WTC11 (cell line): ENCODE measurements at regions not wholly inside any gene's neighbourhood (a gene's known extent, or its start where the extent isn't known, plus 50 kb on each side); places are given as distances from the start of the nearest gene placed in this dataset.
"Not testable (repeated sequence)": the region's sequence is repeated elsewhere in the genome, so short reads cannot be mapped to it uniquely, and the experiment has no call there.

Source experiments
- ATAC-seq: fragments of 200-7000 bp; cut with Tn5 transposase; 2 replicates; pipeline ENCODE4 v1.10.0; 2021; ENCODE audit warnings: mild to moderate bottlenecking, moderate library complexity
- CTCF ChIA-PET: fragments of 300-600 bp; sonication (Branson Sonifier 250); formaldehyde crosslinking; loops from one replicate; lab custom pipeline; 2021; ENCODE audit warnings: antibody characterized with exemption; lab: Charles Lee
- POLR2A ChIA-PET: fragments of 350-600 bp; sonication (Branson Sonifier 250); formaldehyde crosslinking; loops from one replicate; lab custom pipeline; 2021; ENCODE audit warnings: antibody characterized with exemption; lab: Charles Lee
- DNase-seq: peaks from one replicate; pipeline ENCODE4 v3.0.0; 2021; ENCODE audit warnings: low spot score
- H3K27ac Mint-ChIP-seq: 2 replicates; pipeline ENCODE4 v1.8.0; 2021; ENCODE audit warnings: mixed read lengths
- H3K27me3 Mint-ChIP-seq: 2 replicates; pipeline ENCODE4 v1.8.0; 2021; ENCODE audit warnings: low read depth, mild to moderate bottlenecking, moderate library complexity, mixed read lengths
- H3K36me3 Mint-ChIP-seq: 2 replicates; pipeline ENCODE4 v1.8.0; 2021; ENCODE audit warnings: mixed read lengths
- H3K4me1 Mint-ChIP-seq: 2 replicates; pipeline ENCODE4 v1.8.0; 2022; ENCODE audit warnings: mixed read lengths
- H3K4me3 Mint-ChIP-seq: 2 replicates; pipeline ENCODE4 v1.8.0; 2021; ENCODE audit warnings: mild to moderate bottlenecking, moderate library complexity, mixed read lengths
- H3K9me3 Mint-ChIP-seq: 2 replicates; pipeline ENCODE4 v1.8.0; 2021; ENCODE audit warnings: mixed read lengths
- CREM ChIP-seq: sonication (generic); formaldehyde crosslinking; IDR thresholded peaks from 2 replicates; pipeline ENCODE4 v1.8.1; 2022; ENCODE audit warnings: mild to moderate bottlenecking, missing genetic modification reagents, moderate library complexity
- CTCF ChIP-seq: fragments of 200-600 bp; IDR thresholded peaks from 2 replicates; pipeline ENCODE4 v1.8.0; 2022; ENCODE audit warnings: antibody characterized with exemption
- ELF4 ChIP-seq: sonication (generic); formaldehyde crosslinking; IDR thresholded peaks from 2 replicates; pipeline ENCODE4 v1.8.1; 2022; ENCODE audit warnings: low read depth, mild to moderate bottlenecking, moderate library complexity, missing genetic modification reagents
- ESRRA ChIP-seq: sonication (generic); formaldehyde crosslinking; IDR thresholded peaks from 2 replicates; pipeline ENCODE4 v1.8.1; 2022; ENCODE audit warnings: mild to moderate bottlenecking, missing genetic modification reagents, borderline replicate concordance
- RELA ChIP-seq: sonication (generic); formaldehyde crosslinking; IDR thresholded peaks from 2 replicates; pipeline ENCODE4 v1.8.1; 2022; ENCODE audit warnings: missing genetic modification reagents, mild to moderate bottlenecking, borderline replicate concordance
- SP1 ChIP-seq: sonication (generic); formaldehyde crosslinking; conservative IDR thresholded peaks from 2 replicates; pipeline ENCODE4 v1.8.1; 2022; ENCODE audit warnings: missing genetic modification reagents
- TF ChIP-seq, protein P1 (sequence below): sonication (generic); formaldehyde crosslinking; IDR thresholded peaks from 2 replicates; pipeline ENCODE4 v1.8.0; 2022; ENCODE audit warnings: missing genetic modification reagents
- TF ChIP-seq, protein P2 (sequence below): sonication (generic); formaldehyde crosslinking; IDR thresholded peaks from 2 replicates; pipeline ENCODE4 v1.8.1; 2023; ENCODE audit warnings: mild to moderate bottlenecking, missing genetic modification reagents, borderline replicate concordance
- TF ChIP-seq, protein P3 (sequence below): sonication (generic); formaldehyde crosslinking; IDR thresholded peaks from 2 replicates; pipeline ENCODE4 v1.8.1; 2023; ENCODE audit warnings: mild to moderate bottlenecking, missing genetic modification reagents, moderate library complexity
- TF ChIP-seq, protein P4 (sequence below): sonication (generic); formaldehyde crosslinking; IDR thresholded peaks from 2 replicates; pipeline ENCODE4 v1.8.1; 2023; ENCODE audit warnings: mild to moderate bottlenecking, missing genetic modification reagents, moderate library complexity
- TF ChIP-seq, protein P5 (sequence below): sonication (generic); formaldehyde crosslinking; IDR thresholded peaks from 2 replicates; pipeline ENCODE4 v1.8.0; 2023; ENCODE audit warnings: missing genetic modification reagents, mild to moderate bottlenecking, borderline replicate concordance

DNA sequence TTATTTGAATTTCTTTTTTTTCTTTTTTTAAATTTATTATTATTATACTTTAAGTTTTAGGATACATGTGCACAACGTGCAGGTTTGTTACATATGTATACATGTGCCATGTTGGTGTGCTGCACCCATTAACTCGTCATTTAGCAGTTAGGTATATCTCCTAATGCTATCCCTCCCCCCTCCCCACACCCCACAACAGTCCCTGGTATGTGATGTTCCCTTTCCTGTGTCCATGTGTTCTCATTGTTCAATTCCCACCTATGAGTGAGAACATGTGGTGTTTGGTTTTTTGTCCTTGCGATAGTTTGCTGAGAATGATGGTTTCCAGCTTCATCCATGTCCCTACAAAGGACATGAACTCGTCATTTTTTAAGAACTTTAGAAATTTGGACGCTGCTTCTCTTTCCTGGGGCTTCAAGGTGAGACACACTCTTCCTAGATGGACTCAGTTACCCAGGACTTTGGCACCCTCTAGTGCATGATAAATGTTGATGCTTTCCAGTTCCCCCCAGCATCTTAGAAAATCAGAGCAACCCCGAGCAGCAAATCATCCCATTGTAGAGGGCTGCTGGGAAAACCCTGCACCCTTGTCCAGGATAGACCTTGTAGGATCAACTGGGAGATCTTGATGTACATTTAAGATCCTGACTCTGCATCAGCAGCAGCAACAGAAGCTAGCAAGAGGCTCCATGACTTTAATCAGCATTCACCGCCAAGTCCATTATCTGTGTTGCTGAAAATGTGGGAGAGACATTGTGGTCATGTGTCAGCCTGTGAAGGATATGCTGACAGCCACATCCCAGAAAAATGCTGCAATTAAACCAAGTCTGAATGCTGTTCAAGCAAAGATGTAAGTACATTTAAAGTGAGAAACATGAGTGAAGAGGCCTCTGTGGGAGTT lies 266.9 kb upstream of the FAM78B start:
- ATAC-seq (peak; percentile 95), DNase-seq (peak; percentile 15)
- H3K9me3 Mint-ChIP-seq, POLR2A ChIA-PET, H3K36me3 Mint-ChIP-seq, H3K4me1 Mint-ChIP-seq, H3K27ac Mint-ChIP-seq, H3K27me3 Mint-ChIP-seq: not testable (repeated sequence)
- CTCF ChIA-PET, result interaction anchor here (0.9 to 1.4 kb wide), 4 partner anchors 45 to 509 kb away, joined by 3 to 5 read pairs (median 4); no protein-coding TSS in a partner anchor
- peak; percentile 42; the same call in 1 of the 2 replicates for TF ChIP-seq CTCF
- peak overlapping the region; percentile 62 for H3K4me3 Mint-ChIP-seq

- TF ChIP-seq, protein P1, sequence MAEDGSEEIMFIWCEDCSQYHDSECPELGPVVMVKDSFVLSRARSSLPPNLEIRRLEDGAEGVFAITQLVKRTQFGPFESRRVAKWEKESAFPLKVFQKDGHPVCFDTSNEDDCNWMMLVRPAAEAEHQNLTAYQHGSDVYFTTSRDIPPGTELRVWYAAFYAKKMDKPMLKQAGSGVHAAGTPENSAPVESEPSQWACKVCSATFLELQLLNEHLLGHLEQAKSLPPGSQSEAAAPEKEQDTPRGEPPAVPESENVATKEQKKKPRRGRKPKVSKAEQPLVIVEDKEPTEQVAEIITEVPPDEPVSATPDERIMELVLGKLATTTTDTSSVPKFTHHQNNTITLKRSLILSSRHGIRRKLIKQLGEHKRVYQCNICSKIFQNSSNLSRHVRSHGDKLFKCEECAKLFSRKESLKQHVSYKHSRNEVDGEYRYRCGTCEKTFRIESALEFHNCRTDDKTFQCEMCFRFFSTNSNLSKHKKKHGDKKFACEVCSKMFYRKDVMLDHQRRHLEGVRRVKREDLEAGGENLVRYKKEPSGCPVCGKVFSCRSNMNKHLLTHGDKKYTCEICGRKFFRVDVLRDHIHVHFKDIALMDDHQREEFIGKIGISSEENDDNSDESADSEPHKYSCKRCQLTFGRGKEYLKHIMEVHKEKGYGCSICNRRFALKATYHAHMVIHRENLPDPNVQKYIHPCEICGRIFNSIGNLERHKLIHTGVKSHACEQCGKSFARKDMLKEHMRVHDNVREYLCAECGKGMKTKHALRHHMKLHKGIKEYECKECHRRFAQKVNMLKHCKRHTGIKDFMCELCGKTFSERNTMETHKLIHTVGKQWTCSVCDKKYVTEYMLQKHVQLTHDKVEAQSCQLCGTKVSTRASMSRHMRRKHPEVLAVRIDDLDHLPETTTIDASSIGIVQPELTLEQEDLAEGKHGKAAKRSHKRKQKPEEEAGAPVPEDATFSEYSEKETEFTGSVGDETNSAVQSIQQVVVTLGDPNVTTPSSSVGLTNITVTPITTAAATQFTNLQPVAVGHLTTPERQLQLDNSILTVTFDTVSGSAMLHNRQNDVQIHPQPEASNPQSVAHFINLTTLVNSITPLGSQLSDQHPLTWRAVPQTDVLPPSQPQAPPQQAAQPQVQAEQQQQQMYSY, result no peak
- TF ChIP-seq, protein P2, sequence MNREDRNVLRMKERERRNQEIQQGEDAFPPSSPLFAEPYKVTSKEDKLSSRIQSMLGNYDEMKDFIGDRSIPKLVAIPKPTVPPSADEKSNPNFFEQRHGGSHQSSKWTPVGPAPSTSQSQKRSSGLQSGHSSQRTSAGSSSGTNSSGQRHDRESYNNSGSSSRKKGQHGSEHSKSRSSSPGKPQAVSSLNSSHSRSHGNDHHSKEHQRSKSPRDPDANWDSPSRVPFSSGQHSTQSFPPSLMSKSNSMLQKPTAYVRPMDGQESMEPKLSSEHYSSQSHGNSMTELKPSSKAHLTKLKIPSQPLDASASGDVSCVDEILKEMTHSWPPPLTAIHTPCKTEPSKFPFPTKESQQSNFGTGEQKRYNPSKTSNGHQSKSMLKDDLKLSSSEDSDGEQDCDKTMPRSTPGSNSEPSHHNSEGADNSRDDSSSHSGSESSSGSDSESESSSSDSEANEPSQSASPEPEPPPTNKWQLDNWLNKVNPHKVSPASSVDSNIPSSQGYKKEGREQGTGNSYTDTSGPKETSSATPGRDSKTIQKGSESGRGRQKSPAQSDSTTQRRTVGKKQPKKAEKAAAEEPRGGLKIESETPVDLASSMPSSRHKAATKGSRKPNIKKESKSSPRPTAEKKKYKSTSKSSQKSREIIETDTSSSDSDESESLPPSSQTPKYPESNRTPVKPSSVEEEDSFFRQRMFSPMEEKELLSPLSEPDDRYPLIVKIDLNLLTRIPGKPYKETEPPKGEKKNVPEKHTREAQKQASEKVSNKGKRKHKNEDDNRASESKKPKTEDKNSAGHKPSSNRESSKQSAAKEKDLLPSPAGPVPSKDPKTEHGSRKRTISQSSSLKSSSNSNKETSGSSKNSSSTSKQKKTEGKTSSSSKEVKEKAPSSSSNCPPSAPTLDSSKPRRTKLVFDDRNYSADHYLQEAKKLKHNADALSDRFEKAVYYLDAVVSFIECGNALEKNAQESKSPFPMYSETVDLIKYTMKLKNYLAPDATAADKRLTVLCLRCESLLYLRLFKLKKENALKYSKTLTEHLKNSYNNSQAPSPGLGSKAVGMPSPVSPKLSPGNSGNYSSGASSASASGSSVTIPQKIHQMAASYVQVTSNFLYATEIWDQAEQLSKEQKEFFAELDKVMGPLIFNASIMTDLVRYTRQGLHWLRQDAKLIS (CRISPR knock-in tag), result no peak
- TF ChIP-seq ELF4 (no peak), RELA (CRISPR knock-in tag) (no peak), CREM (CRISPR knock-in tag) (no peak), ESRRA (CRISPR knock-in tag) (no peak), SP1 (CRISPR knock-in tag) (no peak)
- TF ChIP-seq, protein P3, sequence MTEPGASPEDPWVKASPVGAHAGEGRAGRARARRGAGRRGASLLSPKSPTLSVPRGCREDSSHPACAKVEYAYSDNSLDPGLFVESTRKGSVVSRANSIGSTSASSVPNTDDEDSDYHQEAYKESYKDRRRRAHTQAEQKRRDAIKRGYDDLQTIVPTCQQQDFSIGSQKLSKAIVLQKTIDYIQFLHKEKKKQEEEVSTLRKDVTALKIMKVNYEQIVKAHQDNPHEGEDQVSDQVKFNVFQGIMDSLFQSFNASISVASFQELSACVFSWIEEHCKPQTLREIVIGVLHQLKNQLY (CRISPR knock-in tag), result no peak
- TF ChIP-seq, protein P4, sequence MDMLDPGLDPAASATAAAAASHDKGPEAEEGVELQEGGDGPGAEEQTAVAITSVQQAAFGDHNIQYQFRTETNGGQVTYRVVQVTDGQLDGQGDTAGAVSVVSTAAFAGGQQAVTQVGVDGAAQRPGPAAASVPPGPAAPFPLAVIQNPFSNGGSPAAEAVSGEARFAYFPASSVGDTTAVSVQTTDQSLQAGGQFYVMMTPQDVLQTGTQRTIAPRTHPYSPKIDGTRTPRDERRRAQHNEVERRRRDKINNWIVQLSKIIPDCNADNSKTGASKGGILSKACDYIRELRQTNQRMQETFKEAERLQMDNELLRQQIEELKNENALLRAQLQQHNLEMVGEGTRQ, result no peak
- TF ChIP-seq, protein P5, sequence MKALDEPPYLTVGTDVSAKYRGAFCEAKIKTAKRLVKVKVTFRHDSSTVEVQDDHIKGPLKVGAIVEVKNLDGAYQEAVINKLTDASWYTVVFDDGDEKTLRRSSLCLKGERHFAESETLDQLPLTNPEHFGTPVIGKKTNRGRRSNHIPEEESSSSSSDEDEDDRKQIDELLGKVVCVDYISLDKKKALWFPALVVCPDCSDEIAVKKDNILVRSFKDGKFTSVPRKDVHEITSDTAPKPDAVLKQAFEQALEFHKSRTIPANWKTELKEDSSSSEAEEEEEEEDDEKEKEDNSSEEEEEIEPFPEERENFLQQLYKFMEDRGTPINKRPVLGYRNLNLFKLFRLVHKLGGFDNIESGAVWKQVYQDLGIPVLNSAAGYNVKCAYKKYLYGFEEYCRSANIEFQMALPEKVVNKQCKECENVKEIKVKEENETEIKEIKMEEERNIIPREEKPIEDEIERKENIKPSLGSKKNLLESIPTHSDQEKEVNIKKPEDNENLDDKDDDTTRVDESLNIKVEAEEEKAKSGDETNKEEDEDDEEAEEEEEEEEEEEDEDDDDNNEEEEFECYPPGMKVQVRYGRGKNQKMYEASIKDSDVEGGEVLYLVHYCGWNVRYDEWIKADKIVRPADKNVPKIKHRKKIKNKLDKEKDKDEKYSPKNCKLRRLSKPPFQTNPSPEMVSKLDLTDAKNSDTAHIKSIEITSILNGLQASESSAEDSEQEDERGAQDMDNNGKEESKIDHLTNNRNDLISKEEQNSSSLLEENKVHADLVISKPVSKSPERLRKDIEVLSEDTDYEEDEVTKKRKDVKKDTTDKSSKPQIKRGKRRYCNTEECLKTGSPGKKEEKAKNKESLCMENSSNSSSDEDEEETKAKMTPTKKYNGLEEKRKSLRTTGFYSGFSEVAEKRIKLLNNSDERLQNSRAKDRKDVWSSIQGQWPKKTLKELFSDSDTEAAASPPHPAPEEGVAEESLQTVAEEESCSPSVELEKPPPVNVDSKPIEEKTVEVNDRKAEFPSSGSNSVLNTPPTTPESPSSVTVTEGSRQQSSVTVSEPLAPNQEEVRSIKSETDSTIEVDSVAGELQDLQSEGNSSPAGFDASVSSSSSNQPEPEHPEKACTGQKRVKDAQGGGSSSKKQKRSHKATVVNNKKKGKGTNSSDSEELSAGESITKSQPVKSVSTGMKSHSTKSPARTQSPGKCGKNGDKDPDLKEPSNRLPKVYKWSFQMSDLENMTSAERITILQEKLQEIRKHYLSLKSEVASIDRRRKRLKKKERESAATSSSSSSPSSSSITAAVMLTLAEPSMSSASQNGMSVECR (CRISPR knock-in tag), result no peak
- ChIA-PET CTCF (no interaction called here), POLR2A (no interaction called here)
- H3K9me3 Mint-ChIP-seq, result 0 out of 2 replicates have a peak, but pooled peaks cover 2% of the 10 kb centered on the region
- no peaks in the 10 kb centered on the region for H3K4me1 Mint-ChIP-seq
- H3K27ac Mint-ChIP-seq, result no peak overlapping the region
- no peak overlapping the region for H3K4me3 Mint-ChIP-seq
- ATAC-seq, result no peak
- no peaks in the 10 kb centered on the region for H3K36me3 Mint-ChIP-seq
- no peak for DNase-seq
- no peaks in the 10 kb centered on the region for H3K27me3 Mint-ChIP-seq
Measured at GRCh38 chr1:166457700-166458099, 290.9 kb upstream of the FAM78B start.
